CD4-positive, alpha-beta T cell treated with Interleukin-4 for 1 hour (primary cell): ENCODE measurements at regions not wholly inside any gene's neighbourhood (a gene's known extent, or its start where the extent isn't known, plus 50 kb on each side); places are given as distances from the start of the nearest gene placed in this dataset.
"Not testable (repeated sequence)": the region's sequence is repeated elsewhere in the genome, so short reads cannot be mapped to it uniquely, and the experiment has no call there.

Experiments used
- DNase-seq, 2 donors: peaks; one replicate each; pipeline ENCODE4 v3.0.0-alpha.2; 2020 to 2022

GRCh38 chr4:73348185-73348584 is 55.9 kb upstream of the ALB start:
- no peak for DNase-seq

- DNase-seq = no peak
Measured at GRCh38 chr4:73347497-73347896, 56.6 kb upstream of the ALB start.

GRCh38 chr4:73345399-73345975 is 58.6 kb upstream of the ALB start:
- DNase-seq = no peak

GRCh38 chr4:73344106-73344505 is 60.0 kb upstream of the ALB start:
- DNase-seq = no peak

- no peak for DNase-seq
Measured at GRCh38 chr4:73343432-73343831, 60.7 kb upstream of the ALB start.

- peak in 1 of 2 donors; percentile 2 for DNase-seq
Measured at GRCh38 chr4:73341454-73341853, 62.6 kb upstream of the ALB start.

- no peak for DNase-seq
Measured at GRCh38 chr4:73340917-73341316, 63.2 kb upstream of the ALB start.

- no peak for DNase-seq
Measured at GRCh38 chr4:73335679-73336078, 68.4 kb upstream of the ALB start.

- not testable (repeated sequence) for DNase-seq
Measured at GRCh38 chr4:73332012-73332411, 72.1 kb upstream of the ALB start.

GRCh38 chr4:73329300-73329699 is 70.7 kb upstream of the ANKRD17 start:
- no peak for DNase-seq

GRCh38 chr4:73325776-73326175 is 67.2 kb upstream of the ANKRD17 start:
- DNase-seq = not testable (repeated sequence)

- DNase-seq = no peak
Measured at GRCh38 chr4:73317092-73317491, 58.5 kb upstream of the ANKRD17 start.

GRCh38 chr4:73315091-73315490 is 56.5 kb upstream of the ANKRD17 start:
- no peak for DNase-seq

GRCh38 chr4:73312967-73313366 is 54.4 kb upstream of the ANKRD17 start:
- no peak for DNase-seq

- DNase-seq = peak in 1 of 2 donors; percentile 4
Measured at GRCh38 chr4:73311428-73311827, 52.8 kb upstream of the ANKRD17 start.

GRCh38 chr4:73309211-73309610 is 50.6 kb upstream of the ANKRD17 start:
- no peak for DNase-seq
